HL-60 (cell line): ENCODE measurements at regions not wholly inside any gene's neighbourhood (a gene's known extent, or its start where the extent isn't known, plus 50 kb on each side); places are given as distances from the start of the nearest gene placed in this dataset.

Experiments used
- CTCF ChIP-seq: IDR thresholded peaks from one replicate; pipeline ENCODE4 v1.5.1; 2011; ENCODE audit warnings: low read length, control low read depth, inconsistent platforms; ENCODE audit not compliant: insufficient read depth
- GABPA ChIP-seq: IDR thresholded peaks from 2 replicates; pipeline ENCODE4 v1.6.1; 2012; ENCODE audit warnings: low read depth
- POLR2AphosphoS5 ChIP-seq: IDR thresholded peaks from 2 replicates; pipeline ENCODE4 v1.6.1; 2012; ENCODE audit warnings: low read depth
- REST ChIP-seq: IDR thresholded peaks from 2 replicates; pipeline ENCODE4 v1.6.1; 2012; ENCODE audit warnings: low read depth; ENCODE audit not compliant: insufficient replicate concordance

GRCh38 chr17:14886200-14886739, 378.9 kb downstream of the PMP22 start:
- TF ChIP-seq CTCF, result no peak
- TF ChIP-seq GABPA, result no peak
- TF ChIP-seq REST, result no peak
- no peak for TF ChIP-seq POLR2AphosphoS5
